Testis (tissue), 2 donors: ENCODE measurements at regions not wholly inside any gene's neighbourhood (a gene's known extent, or its start where the extent isn't known, plus 50 kb on each side); places are given as distances from the start of the nearest gene placed in this dataset.

Experiments used
- DNase-seq: peaks from one replicate; pipeline ENCODE4 v3.0.0-alpha.2; 2019
- H3K27ac ChIP-seq, 2 donors: fragments of 200-600 bp; sonication (generic); one replicate each; pipeline ENCODE4 v1.5.1; 2019
- H3K27me3 ChIP-seq: fragments of 200-600 bp; sonication (generic); one replicate; pipeline ENCODE4 v1.5.1; 2019
- H3K36me3 ChIP-seq: fragments of 200-600 bp; sonication (generic); one replicate; pipeline ENCODE4 v1.5.1; 2017; ENCODE audit warnings: low read depth; ENCODE audit errors: missing control alignments
- H3K4me1 ChIP-seq: fragments of 200-600 bp; sonication (generic); one replicate; pipeline ENCODE4 v1.5.1; 2019
- H3K4me3 ChIP-seq, 2 donors: fragments of 200-600 bp; sonication (generic); one replicate each; pipeline ENCODE4 v1.5.1; 2017 to 2019
- H3K9me3 ChIP-seq: fragments of 200-600 bp; sonication (generic); one replicate; pipeline ENCODE4 v1.5.1; 2017
- CTCF ChIP-seq, 3 experiments: fragments of 450-650 bp in 2 of 3; fragments of 200-600 bp in 1 of 3; sonication (generic) in 1 of 3; IDR thresholded peaks; one replicate each; pipeline ENCODE4 v1.5.1; 2016 to 2019; ENCODE audit warnings: antibody characterized with exemption in 3 of 3, mild to moderate bottlenecking in 2 of 3, moderate library complexity in 1 of 3
- POLR2A ChIP-seq: fragments of 450-650 bp; IDR thresholded peaks from one replicate; pipeline ENCODE4 v1.6.1; 2017; ENCODE audit warnings: antibody characterized with exemption, mild to moderate bottlenecking, moderate library complexity
- WGBS, 2 donors: methylation state at CpG; one replicate each; pipeline ENCODE4 v1.1.5; 2018; 5-methylcytosine and 5-hydroxymethylcytosine counted together
- intact Hi-C: fragments of 100-400 bp; cut with DNase I; formaldehyde crosslinking; loops from one replicate; pipeline ENCODE4 v1.15.1; 2023; ENCODE audit warnings: low total_unique reads

- intact Hi-C loops = no loop called here
- H3K27me3 ChIP-seq = no peaks in the 10 kb centered on the region
- H3K36me3 ChIP-seq = no peaks in the 10 kb centered on the region
- H3K4me3 ChIP-seq = peak overlapping the region in 1 of 2 donors; percentile 15
- no peak overlapping the region for H3K27ac ChIP-seq
- H3K9me3 ChIP-seq = no peaks in the 10 kb centered on the region
- WGBS, 2 donors = 56 to 85% methylated on average over 12 of the region's 12 CpGs
- no peak for DNase-seq
- TF ChIP-seq POLR2A (no peak), CTCF (IDR thresholded peaks at IDR 0.05) (no peak)
- H3K4me1 ChIP-seq = no peaks in the 10 kb centered on the region
Observed at GRCh38 chr10:52939894-52940293, 167.3 kb upstream of the MBL2 start.

GRCh38 chr10:52933748-52934147 lies 161.2 kb upstream of the MBL2 start:
- Histone ChIP-seq H3K4me3 (no peak overlapping the region), H3K27me3 (no peaks in the 10 kb centered on the region), H3K36me3 (no peaks in the 10 kb centered on the region), H3K9me3 (no peaks in the 10 kb centered on the region), H3K4me1 (no peaks in the 10 kb centered on the region), H3K27ac (no peak overlapping the region)
- no peak for TF ChIP-seq POLR2A
- intact Hi-C loops = no loop called here
- no peak for DNase-seq
- 75 to 78% methylated on average over 1 of the region's 1 CpG for WGBS, 2 donors

- WGBS, 2 donors = 78 to 94% methylated on average over 6 of the region's 6 CpGs
- Histone ChIP-seq H3K9me3 (no peaks in the 10 kb centered on the region), H3K4me1 (no peaks in the 10 kb centered on the region), H3K27ac (no peak overlapping the region), H3K27me3 (no peaks in the 10 kb centered on the region), H3K4me3 (no peak overlapping the region), H3K36me3 (no peaks in the 10 kb centered on the region)
- DNase-seq = no peak
- intact Hi-C loops = no loop called here
- TF ChIP-seq POLR2A (no peak), CTCF (IDR thresholded peaks at IDR 0.05) (no peak)
Observed at GRCh38 chr10:52927678-52928077, 155.1 kb upstream of the MBL2 start.

- no peak for DNase-seq
Observed at GRCh38 chr10:52923520-52923919, 150.9 kb upstream of the MBL2 start.

GRCh38 chr10:52918714-52919305 lies 146.2 kb upstream of the MBL2 start:
- no peak for TF ChIP-seq POLR2A
- no peak for TF ChIP-seq CTCF (IDR thresholded peaks at IDR 0.05)
- Histone ChIP-seq H3K9me3 (no peaks in the 10 kb centered on the region), H3K4me1 (no peaks in the 10 kb centered on the region), H3K27me3 (no peaks in the 10 kb centered on the region), H3K4me3 (no peak overlapping the region), H3K27ac (no peak overlapping the region), H3K36me3 (no peaks in the 10 kb centered on the region)
- intact Hi-C loops = no loop called here
- DNase-seq = no peak

More at GRCh38 chr10:52923520-52923919, 150.9 kb upstream of the MBL2 start:
- Histone ChIP-seq H3K27ac (no peak overlapping the region), H3K36me3 (no peaks in the 10 kb centered on the region), H3K4me1 (no peaks in the 10 kb centered on the region), H3K27me3 (no peaks in the 10 kb centered on the region), H3K9me3 (no peaks in the 10 kb centered on the region), H3K4me3 (no peak overlapping the region)
- no peak for TF ChIP-seq POLR2A
- no peak for TF ChIP-seq CTCF (IDR thresholded peaks at IDR 0.05)
- WGBS, 2 donors = 79 to 80% methylated on average over 5 of the region's 5 CpGs
- intact Hi-C loops = no loop called here
